HEK293 (cell line): ENCODE measurements at regions not wholly inside any gene's neighbourhood (a gene's known extent, or its start where the extent isn't known, plus 50 kb on each side); places are given as distances from the start of the nearest gene placed in this dataset.

Source experiments
- CTCF ChIA-PET: fragments of 350-600 bp; formaldehyde crosslinking; extraction: SDS; loops from one replicate; lab custom pipeline; 2021; ENCODE audit warnings: antibody characterized with exemption; lab: Yijun Ruan, JAX
- POLR2A ChIA-PET: fragments of 300-600 bp; formaldehyde crosslinking; extraction: SDS; loops from one replicate; lab custom pipeline; 2020; ENCODE audit warnings: antibody characterized with exemption, inconsistent platforms; lab: Yijun Ruan, JAX
- H3K27ac ChIP-seq: fragments of 200-500 bp; sonication (Bioruptor generic); 2 replicates; pipeline ENCODE4 v1.5.1; 2014; ENCODE audit warnings: low read depth, low read length, control low read depth, inconsistent platforms; ENCODE audit errors: extremely low read depth
- H3K36me3 ChIP-seq, 2 experiments: fragments of 200-500 bp in 1 of 2; sonication (Bioruptor generic) in 1 of 2; 1 replicate in 1 of 2; 2 replicates in 1 of 2; pipeline ENCODE4 v1.5.1; 2014 to 2017; ENCODE audit warnings: inconsistent platforms in 2 of 2, low read length in 2 of 2; ENCODE audit not compliant: control insufficient read depth in 2 of 2, insufficient read depth in 1 of 2
- H3K4me1 ChIP-seq: fragments of 200-500 bp; sonication (Bioruptor generic); 2 replicates; pipeline ENCODE4 v1.5.1; 2014; ENCODE audit warnings: mild to moderate bottlenecking, low read length, inconsistent platforms; ENCODE audit not compliant: control insufficient read depth, insufficient read depth
- H3K4me3 ChIP-seq: 2 replicates; pipeline ENCODE4 v1.5.1; 2011; ENCODE audit warnings: low read depth, mild to moderate bottlenecking, control low read depth, low read length, moderate library complexity
- H3K9me3 ChIP-seq: fragments of 200-500 bp; sonication (Bioruptor generic); 2 replicates; pipeline ENCODE4 v1.5.1; 2014; ENCODE audit warnings: low read depth, low read length, inconsistent platforms; ENCODE audit not compliant: control insufficient read depth, insufficient read depth
- BCL11A ChIP-seq: fragments of 450-650 bp; formaldehyde crosslinking; IDR thresholded peaks from 2 replicates; pipeline ENCODE4 v1.5.1; 2016; ENCODE audit warnings: low read depth, missing biosample characterization, missing genetic modification characterization
- BCL11B ChIP-seq: fragments of 450-650 bp; formaldehyde crosslinking; IDR thresholded peaks from 2 replicates; pipeline ENCODE4 v1.5.1; 2016; ENCODE audit warnings: low read depth, missing biosample characterization, missing genetic modification characterization
- BCL6B ChIP-seq: fragments of 450-650 bp; formaldehyde crosslinking; IDR thresholded peaks from 2 replicates; pipeline ENCODE4 v1.5.1; 2017; ENCODE audit warnings: missing biosample characterization, missing genetic modification characterization
- ZNF132 ChIP-seq: fragments of 450-650 bp; formaldehyde crosslinking; IDR thresholded peaks from 2 replicates; pipeline ENCODE4 v1.5.1; 2017; ENCODE audit warnings: missing biosample characterization, missing genetic modification characterization, borderline replicate concordance
- ZNF354C ChIP-seq: fragments of 450-650 bp; formaldehyde crosslinking; IDR thresholded peaks from 2 replicates; pipeline ENCODE4 v1.5.1; 2016; ENCODE audit warnings: missing biosample characterization, missing genetic modification characterization, low read depth, borderline replicate concordance
- ZNF391 ChIP-seq: fragments of 450-650 bp; formaldehyde crosslinking; IDR thresholded peaks from 2 replicates; pipeline ENCODE4 v1.5.1; 2016; ENCODE audit warnings: low read depth, missing biosample characterization, missing genetic modification characterization, borderline replicate concordance
- ZNF473 ChIP-seq: fragments of 450-650 bp; formaldehyde crosslinking; IDR thresholded peaks from 2 replicates; pipeline ENCODE4 v1.5.1; 2017; ENCODE audit warnings: missing biosample characterization, missing genetic modification characterization
- ZNF518A ChIP-seq: fragments of 450-650 bp; formaldehyde crosslinking; conservative IDR thresholded peaks from 2 replicates; pipeline ENCODE4 v1.5.1; 2016; ENCODE audit warnings: low read depth, missing biosample characterization, missing genetic modification characterization
- ZNF670 ChIP-seq: fragments of 450-650 bp; formaldehyde crosslinking; IDR thresholded peaks from 2 replicates; pipeline ENCODE4 v1.5.1; 2016; ENCODE audit warnings: missing biosample characterization, missing genetic modification characterization, low read depth
- ZNF677 ChIP-seq: fragments of 450-650 bp; IDR thresholded peaks from 2 replicates; pipeline ENCODE4 v1.5.0; 2018; ENCODE audit warnings: missing biosample characterization, mild to moderate bottlenecking, missing genetic modification characterization, moderate library complexity
- ZNF830 ChIP-seq: fragments of 450-650 bp; IDR thresholded peaks from 2 replicates; pipeline ENCODE4 v1.5.0; 2018; ENCODE audit warnings: missing biosample characterization, missing genetic modification characterization, low read depth, mild to moderate bottlenecking, moderate library complexity
- TF ChIP-seq, protein P1 (sequence below): fragments of 450-650 bp; formaldehyde crosslinking; IDR thresholded peaks from 2 replicates; pipeline ENCODE4 v1.5.1; 2016; ENCODE audit warnings: missing biosample characterization, missing genetic modification characterization
- TF ChIP-seq, protein P2 (sequence below): IDR thresholded peaks from 2 replicates; pipeline ENCODE4 v1.6.1; 2011; ENCODE audit warnings: mild to moderate bottlenecking, low read depth, low read length, borderline replicate concordance
- TF ChIP-seq, protein P3 (sequence below): fragments of 450-650 bp; formaldehyde crosslinking; IDR thresholded peaks from 2 replicates; pipeline ENCODE4 v1.5.1; 2016; ENCODE audit warnings: missing biosample characterization, missing genetic modification characterization

GRCh38 chr2:184308706-184309105 is 289.6 kb upstream of the ZNF804A start:
- CTCF ChIA-PET: no interaction called here
- no peak overlapping the region for H3K4me3 ChIP-seq
- POLR2A ChIA-PET: no interaction called here
- no peaks in the 10 kb centered on the region for H3K4me1 ChIP-seq
- H3K27ac ChIP-seq: no peak overlapping the region
- H3K9me3 ChIP-seq: no peaks in the 10 kb centered on the region
- TF ChIP-seq, protein P1, sequence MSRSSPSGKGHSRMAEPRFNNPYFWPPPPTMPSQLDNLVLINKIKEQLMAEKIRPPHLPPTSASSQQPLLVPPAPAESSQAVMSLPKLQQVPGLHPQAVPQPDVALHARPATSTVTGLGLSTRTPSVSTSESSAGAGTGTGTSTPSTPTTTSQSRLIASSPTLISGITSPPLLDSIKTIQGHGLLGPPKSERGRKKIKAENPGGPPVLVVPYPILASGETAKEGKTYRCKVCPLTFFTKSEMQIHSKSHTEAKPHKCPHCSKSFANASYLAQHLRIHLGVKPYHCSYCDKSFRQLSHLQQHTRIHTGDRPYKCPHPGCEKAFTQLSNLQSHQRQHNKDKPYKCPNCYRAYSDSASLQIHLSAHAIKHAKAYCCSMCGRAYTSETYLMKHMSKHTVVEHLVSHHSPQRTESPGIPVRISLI (tag by site-specific recombination): no peak
- TF ChIP-seq ZNF677 (tag by site-specific recombination): no peak
- TF ChIP-seq, protein P2, sequence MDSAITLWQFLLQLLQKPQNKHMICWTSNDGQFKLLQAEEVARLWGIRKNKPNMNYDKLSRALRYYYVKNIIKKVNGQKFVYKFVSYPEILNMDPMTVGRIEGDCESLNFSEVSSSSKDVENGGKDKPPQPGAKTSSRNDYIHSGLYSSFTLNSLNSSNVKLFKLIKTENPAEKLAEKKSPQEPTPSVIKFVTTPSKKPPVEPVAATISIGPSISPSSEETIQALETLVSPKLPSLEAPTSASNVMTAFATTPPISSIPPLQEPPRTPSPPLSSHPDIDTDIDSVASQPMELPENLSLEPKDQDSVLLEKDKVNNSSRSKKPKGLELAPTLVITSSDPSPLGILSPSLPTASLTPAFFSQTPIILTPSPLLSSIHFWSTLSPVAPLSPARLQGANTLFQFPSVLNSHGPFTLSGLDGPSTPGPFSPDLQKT: no peak
- no peak for TF ChIP-seq ZNF518A (tag by site-specific recombination)
- TF ChIP-seq BCL11B (tag by site-specific recombination): no peak
- TF ChIP-seq ZNF354C: no peak
- no peaks in the 10 kb centered on the region for H3K36me3 ChIP-seq

DNA sequence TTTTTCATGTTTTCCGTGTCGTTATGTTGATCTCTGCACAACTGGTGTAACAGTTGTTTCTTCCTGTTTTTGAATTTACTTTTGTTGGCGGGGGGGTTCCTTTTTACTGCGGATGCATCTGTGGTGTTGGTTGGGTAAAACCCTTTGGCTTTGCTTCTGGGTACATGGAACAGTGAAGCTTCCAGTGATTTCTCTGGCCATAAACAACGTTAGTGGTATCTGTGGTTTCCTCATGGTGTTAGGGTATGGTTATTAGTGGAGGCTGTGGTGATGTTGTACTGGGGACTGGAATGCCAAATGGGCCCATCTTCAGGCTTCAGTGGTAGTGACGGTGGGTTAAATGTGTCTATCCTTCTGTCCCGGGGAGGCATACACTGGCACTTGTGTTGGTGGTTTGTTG is 285.4 kb upstream of the ZNF804A start:
- H3K4me1 ChIP-seq: no peaks in the 10 kb centered on the region
- H3K4me3 ChIP-seq: no peak overlapping the region
- no peaks in the 10 kb centered on the region for H3K9me3 ChIP-seq
- H3K27ac ChIP-seq: no peak overlapping the region
- CTCF ChIA-PET: no interaction called here
- POLR2A ChIA-PET: no interaction called here
- TF ChIP-seq BCL6B (tag by site-specific recombination) (no peak), ZNF670 (tag by site-specific recombination) (no peak), BCL11A (tag by site-specific recombination) (no peak), ZNF132 (tag by site-specific recombination) (no peak), ZNF830 (tag by site-specific recombination) (no peak), ZNF473 (tag by site-specific recombination) (no peak), ZNF391 (tag by site-specific recombination) (no peak)
- TF ChIP-seq, protein P3, sequence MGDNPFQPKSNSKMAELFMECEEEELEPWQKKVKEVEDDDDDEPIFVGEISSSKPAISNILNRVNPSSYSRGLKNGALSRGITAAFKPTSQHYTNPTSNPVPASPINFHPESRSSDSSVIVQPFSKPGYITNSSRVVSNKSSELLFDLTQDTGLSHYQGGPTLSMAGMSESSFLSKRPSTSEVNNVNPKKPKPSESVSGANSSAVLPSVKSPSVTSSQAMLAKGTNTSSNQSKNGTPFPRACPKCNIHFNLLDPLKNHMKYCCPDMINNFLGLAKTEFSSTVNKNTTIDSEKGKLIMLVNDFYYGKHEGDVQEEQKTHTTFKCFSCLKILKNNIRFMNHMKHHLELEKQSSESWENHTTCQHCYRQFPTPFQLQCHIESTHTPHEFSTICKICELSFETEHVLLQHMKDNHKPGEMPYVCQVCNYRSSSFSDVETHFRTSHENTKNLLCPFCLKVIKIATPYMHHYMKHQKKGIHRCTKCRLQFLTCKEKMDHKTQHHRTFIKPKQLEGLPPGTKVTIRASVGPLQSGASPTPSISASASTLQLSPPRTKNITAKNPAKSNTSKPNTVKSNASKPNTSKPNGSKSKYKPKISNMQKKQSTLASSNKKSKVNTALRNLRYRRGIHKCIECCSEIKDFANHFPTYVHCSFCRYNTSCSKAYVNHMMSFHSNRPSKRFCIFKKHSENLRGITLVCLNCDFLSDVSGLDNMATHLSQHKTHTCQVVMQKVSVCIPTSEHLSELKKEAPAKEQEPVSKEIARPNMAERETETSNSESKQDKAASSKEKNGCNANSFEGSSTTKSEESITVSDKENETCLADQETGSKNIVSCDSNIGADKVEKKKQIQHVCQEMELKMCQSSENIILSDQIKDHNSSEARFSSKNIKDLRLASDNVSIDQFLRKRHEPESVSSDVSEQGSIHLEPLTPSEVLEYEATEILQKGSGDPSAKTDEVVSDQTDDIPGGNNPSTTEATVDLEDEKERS (tag by site-specific recombination): no peak
- H3K36me3 ChIP-seq: no peaks in the 10 kb centered on the region
